HCT116 (cell line): ENCODE measurements at regions not wholly inside any gene's neighbourhood (a gene's known extent, or its start where the extent isn't known, plus 50 kb on each side); places are given as distances from the start of the nearest gene placed in this dataset.
"Not testable (repeated sequence)": the region's sequence is repeated elsewhere in the genome, so short reads cannot be mapped to it uniquely, and the experiment has no call there.

Experiments used
- ATAC-seq: fragments of 200-7000 bp; cut with Tn5 transposase; 2 replicates; pipeline ENCODE4 v1.9.1; 2020; ENCODE audit warnings: mild to moderate bottlenecking, moderate library complexity
- BruUV-seq: library from RNA; stranded (reverse); fragments of 400-500 nt; replicated peaks from 2 replicates; lab custom pipeline; 2021; lab: Mats Ljungman, UMichigan
- CTCF ChIA-PET: fragments of 300-600 bp; sonication (Branson Sonifier 250); formaldehyde crosslinking; loops from one replicate; lab custom pipeline; 2021; ENCODE audit warnings: antibody characterized with exemption; lab: Charles Lee
- POLR2A ChIA-PET: fragments of 300-600, 350-600 bp; sonication (Branson Sonifier 250); formaldehyde crosslinking; loops from one replicate; lab custom pipeline; 2021; ENCODE audit warnings: antibody characterized with exemption; lab: Charles Lee
- RAD21 ChIA-PET, 2 experiments: fragments of 300-600 bp; sonication (Branson Sonifier 250); formaldehyde crosslinking; loops; one replicate each; lab custom pipeline; 2023; ENCODE audit warnings: low total read pairs in 2 of 2; ENCODE audit not compliant: uncharacterized antibody in 2 of 2, unreplicated experiment in 2 of 2, low non-redundant PET in 1 of 2; lab: Charles Lee
- DNase-seq: peaks from one replicate; pipeline ENCODE4 v3.0.0-alpha.2; 2010; ENCODE audit warnings: low read depth, low spot score
- H2AFZ ChIP-seq: fragments of 200-600 bp; shearing (Covaris generic), sonication (generic); 2 replicates; pipeline ENCODE4 v1.6.1; 2017; ENCODE audit warnings: low read depth, mixed run types, mixed read lengths, antibody characterized with exemption, low read length; ENCODE audit not compliant: poor library complexity, severe bottlenecking
- H3K27ac ChIP-seq: 2 replicates; pipeline ENCODE4 v1.5.1; 2012; ENCODE audit warnings: low read depth, low read length
- H3K27me3 ChIP-seq: fragments of 200-600 bp; sonication (generic); 2 replicates; pipeline ENCODE4 v1.6.1; 2016; ENCODE audit warnings: mixed run types, low read length, mixed read lengths; ENCODE audit not compliant: insufficient read depth
- H3K36me3 ChIP-seq, 2 experiments: fragments of 200-500 bp in 1 of 2; fragments of 200-600 bp in 1 of 2; sonication (Bioruptor generic) in 1 of 2; sonication (generic) in 1 of 2; 2 replicates each; pipeline versions ENCODE4 v1.5.1 to v1.6.1; 2014 to 2016; ENCODE audit warnings: low read length in 2 of 2, inconsistent platforms in 1 of 2, mixed read lengths in 1 of 2, mixed run types in 1 of 2; ENCODE audit not compliant: insufficient read depth in 2 of 2, control insufficient read depth in 1 of 2
- H3K4me1 ChIP-seq, 2 experiments: fragments of 200-600 bp in 1 of 2; sonication (generic) in 1 of 2; 2 replicates each; pipeline versions ENCODE4 v1.5.1 to v1.6.1; 2012 to 2017; ENCODE audit warnings: low read length in 2 of 2, inconsistent platforms in 1 of 2, mild to moderate bottlenecking in 1 of 2, mixed read lengths in 1 of 2, mixed run types in 1 of 2, moderate library complexity in 1 of 2; ENCODE audit not compliant: insufficient read depth in 2 of 2, control insufficient read depth in 1 of 2
- H3K4me2 ChIP-seq: fragments of 200-600 bp; sonication (generic); 2 replicates; pipeline ENCODE4 v1.6.1; 2017; ENCODE audit warnings: mixed run types, low read length, mixed read lengths
- H3K4me3 ChIP-seq, 2 experiments: fragments of 200-600 bp in 1 of 2; sonication (generic) in 1 of 2; replicated peaks in 1 of 2; 2 replicates each; pipeline ENCODE4 v1.5.1; 2011 to 2016; ENCODE audit warnings: low read length in 2 of 2, control low read depth in 1 of 2, low read depth in 1 of 2, mild to moderate bottlenecking in 1 of 2, mixed read lengths in 1 of 2, mixed run types in 1 of 2
- H3K79me2 ChIP-seq: fragments of 200-600 bp; sonication (generic); 2 replicates; pipeline ENCODE4 v1.6.1; 2017; ENCODE audit warnings: mild to moderate bottlenecking, mixed run types, low read length, moderate library complexity, mixed read lengths; ENCODE audit not compliant: insufficient read depth
- H3K9ac ChIP-seq: fragments of 200-600 bp; sonication (generic); 2 replicates; pipeline ENCODE4 v1.6.1; 2016; ENCODE audit warnings: low read length, mixed read lengths
- H3K9me2 ChIP-seq: fragments of 200-600 bp; sonication (generic), shearing (Covaris generic); 2 replicates; pipeline ENCODE4 v1.6.1; 2017; ENCODE audit warnings: mixed run types, mild to moderate bottlenecking, moderate library complexity; ENCODE audit not compliant: insufficient read depth
- H3K9me3 ChIP-seq, 2 experiments: fragments of 200-500 bp in 1 of 2; fragments of 200-600 bp in 1 of 2; sonication (Bioruptor generic) in 1 of 2; sonication (generic) in 1 of 2; 2 replicates each; pipeline ENCODE4 v1.6.1; 2014 to 2017; ENCODE audit warnings: low read length in 2 of 2, mixed read lengths in 2 of 2, inconsistent platforms in 1 of 2, low read depth in 1 of 2, mild to moderate bottlenecking in 1 of 2, mixed run types in 1 of 2, moderate library complexity in 1 of 2; ENCODE audit not compliant: control insufficient read depth in 1 of 2, insufficient read depth in 1 of 2
- H4K20me1 ChIP-seq: fragments of 200-600 bp; sonication (generic), shearing (Covaris generic); 2 replicates; pipeline ENCODE4 v1.6.1; 2017; ENCODE audit warnings: mixed run types, mild to moderate bottlenecking, moderate library complexity; ENCODE audit not compliant: insufficient read depth
- ATF3 ChIP-seq: IDR thresholded peaks from 2 replicates; pipeline ENCODE4 v1.6.1; 2012
- CBX3 ChIP-seq: IDR thresholded peaks from 2 replicates; pipeline ENCODE4 v1.6.1; 2012; ENCODE audit warnings: low read depth
- EGR1 ChIP-seq: IDR thresholded peaks from 2 replicates; pipeline ENCODE4 v1.6.1; 2012; ENCODE audit warnings: low read depth
- ELF1 ChIP-seq: IDR thresholded peaks from 2 replicates; pipeline ENCODE4 v1.6.1; 2012; ENCODE audit warnings: low read depth, borderline replicate concordance
- EZH2 ChIP-seq: fragments of 200-600 bp; sonication (generic); IDR thresholded peaks from 2 replicates; pipeline ENCODE4 v1.6.1; 2017; ENCODE audit warnings: antibody characterized with exemption, mixed run types
- FOSL1 ChIP-seq: IDR thresholded peaks from 2 replicates; pipeline ENCODE4 v1.6.1; 2012; ENCODE audit warnings: low read depth
- JUND ChIP-seq: IDR thresholded peaks from 2 replicates; pipeline ENCODE4 v1.6.1; 2012
- POLR2A ChIP-seq: IDR thresholded peaks from 2 replicates; pipeline ENCODE4 v1.7.0; 2011; ENCODE audit warnings: borderline replicate concordance; ENCODE audit not compliant: insufficient read depth, insufficient read length; ENCODE audit errors: extremely low read depth
- RAD21 ChIP-seq: IDR thresholded peaks from 2 replicates; pipeline ENCODE4 v1.6.1; 2012; ENCODE audit warnings: low read depth, mild to moderate bottlenecking
- REST ChIP-seq: IDR thresholded peaks from 2 replicates; pipeline ENCODE4 v1.6.1; 2012; ENCODE audit warnings: low read depth
- SP1 ChIP-seq: IDR thresholded peaks from 2 replicates; pipeline ENCODE4 v1.6.1; 2012; ENCODE audit warnings: low read depth
- SRF ChIP-seq: IDR thresholded peaks from 2 replicates; pipeline ENCODE4 v1.6.1; 2012; ENCODE audit warnings: low read depth
- TCF7L2 ChIP-seq: IDR thresholded peaks from 2 replicates; pipeline ENCODE4 v1.7.0; 2011; ENCODE audit warnings: borderline replicate concordance, inconsistent platforms; ENCODE audit not compliant: insufficient read depth, insufficient read length; ENCODE audit errors: extremely low read depth
- ZFX ChIP-seq: fragments of 450-650 bp; IDR thresholded peaks from 2 replicates; pipeline ENCODE4 v1.6.1; 2017
- ZNF274 ChIP-seq: fragments of 200-500 bp; sonication (Bioruptor generic); IDR thresholded peaks from 2 replicates; pipeline ENCODE4 v1.6.1; 2014; ENCODE audit warnings: mild to moderate bottlenecking, low read depth, low read length, inconsistent platforms
- intact Hi-C: fragments of 100-400 bp; cut with micrococcal nuclease; formaldehyde crosslinking; loops from 2 replicates; pipeline ENCODE4 v1.10.0; 2022

GRCh38 chr4:26253968-26254367 is 66.8 kb upstream of the RBPJ start:
- TF ChIP-seq ZNF274 (no peak), ELF1 (no peak), EGR1 (no peak), SP1 (no peak), SRF (no peak), FOSL1 (no peak), TCF7L2 (no peak), RAD21 (no peak)
- ATAC-seq (no peak), DNase-seq (no peak)
- Histone ChIP-seq H3K4me2 (no peak overlapping the region), H3K9me3 (no peaks in the 10 kb centered on the region), H3K4me1 (peaks cover 10 to 15% of the 10 kb centered on the region in 2 experiments; a peak in 3 of 4 replicates), H3K79me2 (no peaks in the 10 kb centered on the region), H3K27ac (no peak overlapping the region), H3K9ac (no peak overlapping the region), H3K4me3 (no peak overlapping the region), H3K9me2 (no peaks in the 10 kb centered on the region), H3K27me3 (no peaks in the 10 kb centered on the region), H3K36me3 (no peaks in the 10 kb centered on the region), H4K20me1 (no peaks in the 10 kb centered on the region), H2AFZ (no peak overlapping the region)
- no TSS peak for BruUV-seq
- ChIA-PET RAD21 (no interaction called here), CTCF (no interaction called here), POLR2A (interaction anchor here (0.6 kb wide), 1 partner anchor 7 kb away, joined by 4 read pairs; no protein-coding TSS in a partner anchor)
- intact Hi-C loops, result no loop called here

- no peaks in the 10 kb centered on the region for H3K9me3 ChIP-seq
- POLR2A ChIA-PET, result no interaction called here
- no peak for ATAC-seq
- RAD21 ChIA-PET, result no interaction called here
- no peaks in the 10 kb centered on the region for H3K9me2 ChIP-seq
- H3K9ac ChIP-seq, result no peak overlapping the region
- H3K27ac ChIP-seq, result no peak overlapping the region
- H3K27me3 ChIP-seq, result no peaks in the 10 kb centered on the region
- H3K4me1 ChIP-seq, result peaks cover 10 to 15% of the 10 kb centered on the region in 2 experiments; a peak in 3 of 4 replicates
- DNase-seq, result no peak
- no peak overlapping the region for H2AFZ ChIP-seq
- no peak for TF ChIP-seq JUND
- TF ChIP-seq POLR2A, result no peak
- TF ChIP-seq REST, result no peak
- no peak for TF ChIP-seq CBX3
- TF ChIP-seq SP1, result no peak
- no peak for TF ChIP-seq EZH2
- TF ChIP-seq ATF3, result no peak
- no peak for TF ChIP-seq ZFX
- no peaks in the 10 kb centered on the region for H3K79me2 ChIP-seq
- H4K20me1 ChIP-seq, result no peaks in the 10 kb centered on the region
- intact Hi-C loops, result no loop called here
- no peaks in the 10 kb centered on the region for H3K36me3 ChIP-seq
- no peak overlapping the region for H3K4me3 ChIP-seq
- H3K4me2 ChIP-seq, result no peak overlapping the region
- CTCF ChIA-PET, result no interaction called here
- no TSS peak for BruUV-seq
These were observed 64.8 kb upstream of the RBPJ start for GRCh38 chr4:26255989-26256388.

GRCh38 chr4:26257444-26257843 is 63.4 kb upstream of the RBPJ start:
- H4K20me1 ChIP-seq, H3K27me3 ChIP-seq, H3K27ac ChIP-seq, H3K4me2 ChIP-seq, H3K36me3 ChIP-seq, BruUV-seq, intact Hi-C loops, DNase-seq, H2AFZ ChIP-seq, RAD21 ChIA-PET, POLR2A ChIA-PET, H3K9ac ChIP-seq, H3K79me2 ChIP-seq, H3K9me3 ChIP-seq, ATAC-seq, H3K9me2 ChIP-seq, H3K4me1 ChIP-seq, H3K4me3 ChIP-seq, CTCF ChIA-PET: not testable (repeated sequence)
